Motor neuron (in vitro differentiated cells): ENCODE measurements at regions not wholly inside any gene's neighbourhood (a gene's known extent, or its start where the extent isn't known, plus 50 kb on each side); places are given as distances from the start of the nearest gene placed in this dataset.

ENCODE experiments used
- ATAC-seq, 8 experiments: fragments of 200-7000 bp; cut with Tn5 transposase; replicated peaks in 6 of 8; 2 replicates each; pipeline ENCODE4 v1.8.0; 2021; ENCODE audit warnings: mild to moderate bottlenecking in 8 of 8, moderate library complexity in 8 of 8
- H3K27ac ChIP-seq, 2 donors: fragments of 250-450 bp; sonication (Bioruptor Pico); 2 replicates each; pipeline ENCODE4 v1.9.0; 2021; ENCODE audit warnings: antibody characterized with exemption in 2 of 2, mild to moderate bottlenecking in 2 of 2, moderate library complexity in 1 of 2
- H3K4me1 ChIP-seq, 2 donors: fragments of 250-450 bp; sonication (Bioruptor Pico); replicated peaks in 1 of 2; 2 replicates each; pipeline ENCODE4 v1.6.1; 2021; ENCODE audit warnings: antibody characterized with exemption in 2 of 2, mild to moderate bottlenecking in 2 of 2, moderate library complexity in 1 of 2
- H3K4me3 ChIP-seq, 5 donors: fragments of 250-450 bp; sonication (Bioruptor Pico); 2 replicates each; pipeline ENCODE4 v1.9.0; 2021; ENCODE audit warnings: antibody characterized with exemption in 5 of 5, mild to moderate bottlenecking in 5 of 5, moderate library complexity in 4 of 5
- WGBS, 10 experiments: fragments of 450-650 bp; shearing (Covaris generic); methylation state at CpG; one replicate each; pipeline ENCODE4 v1.0.0; 2022; 5-methylcytosine and 5-hydroxymethylcytosine counted together
- in situ Hi-C, 9 experiments: fragments of 400-800 bp; cut with MboI; loops; one replicate each; pipeline ENCODE4 v1.15.0; 2021; ENCODE audit warnings: low sequenced_read_pairs in 9 of 9, low pct_unique_long_range_greater_than_20kb in 2 of 9; ENCODE audit not compliant: unreplicated experiment in 9 of 9

GRCh38 chr5:3258050-3258449 lies 337.6 kb upstream of the IRX1 start:
- WGBS, 10 experiments = 20 to 88% (median 47%) methylated on average over 1 to 9 of the region's 9 CpGs; no CpG with 5 or more reads in 3 of the 10 experiments
- no peaks in the 10 kb centered on the region for H3K4me1 ChIP-seq
- H3K4me3 ChIP-seq = no peak overlapping the region
- in situ Hi-C loops = no loop called here
- H3K27ac ChIP-seq = no peak overlapping the region
- ATAC-seq = no peak

GRCh38 chr5:3252235-3252634 lies 343.4 kb upstream of the IRX1 start:
- Histone ChIP-seq H3K4me3 (no peak overlapping the region), H3K4me1 (no peaks in the 10 kb centered on the region), H3K27ac (no peak overlapping the region)
- WGBS, 10 experiments = 0 to 88% (median 83%) methylated on average over 1 of the region's 1 CpG; no CpG with 5 or more reads in 7 of the 10 experiments
- ATAC-seq = no peak
- in situ Hi-C loops = no loop called here

- in situ Hi-C loops = no loop called here
- H3K4me3 ChIP-seq = no peak overlapping the region
- H3K27ac ChIP-seq = no peak overlapping the region
- no peak for ATAC-seq
- H3K4me1 ChIP-seq = no peaks in the 10 kb centered on the region
- WGBS, 10 experiments = 13 to 53% (median 22%) methylated on average over 1 to 5 of the region's 5 CpGs; no CpG with 5 or more reads in 4 of the 10 experiments
Observed at GRCh38 chr5:3251784-3252183, 343.8 kb upstream of the IRX1 start.

- ATAC-seq = no peak
- WGBS, 10 experiments = 0 to 100% (median 39%) methylated on average over 1 to 2 of the region's 2 CpGs; no CpG with 5 or more reads in 3 of the 10 experiments
- Histone ChIP-seq H3K27ac (no peak overlapping the region), H3K4me3 (no peak overlapping the region), H3K4me1 (no peaks in the 10 kb centered on the region)
- in situ Hi-C loops = no loop called here
Observed at GRCh38 chr5:3249401-3249800, 346.2 kb upstream of the IRX1 start.

GRCh38 chr5:3237276-3237868 lies 358.3 kb upstream of the IRX1 start:
- Histone ChIP-seq H3K27ac (no peak overlapping the region), H3K4me1 (no peaks in the 10 kb centered on the region), H3K4me3 (no peak overlapping the region)
- in situ Hi-C loops = no loop called here
- ATAC-seq = no peak
- WGBS, 10 experiments = 60 to 100% (median 95%) methylated on average over 1 to 9 of the region's 11 CpGs; no CpG with 5 or more reads in 6 of the 10 experiments

- in situ Hi-C loops = no loop called here
- no peak overlapping the region for H3K4me3 ChIP-seq
- H3K27ac ChIP-seq = no peak overlapping the region
- ATAC-seq = no peak
- 55 to 100% (median 82%) methylated on average over 1 to 8 of the region's 9 CpGs; no CpG with 5 or more reads in 4 of the 10 experiments for WGBS, 10 experiments
- H3K4me1 ChIP-seq = no peaks in the 10 kb centered on the region
Observed at GRCh38 chr5:3234566-3234965, 361.1 kb upstream of the IRX1 start.

GRCh38 chr5:3230941-3231340 lies 364.7 kb upstream of the IRX1 start:
- Histone ChIP-seq H3K27ac (no peak overlapping the region), H3K4me3 (no peak overlapping the region), H3K4me1 (peaks cover 0 to 13% of the 10 kb centered on the region in 2 donors)
- no peak for ATAC-seq
- 25 to 95% (median 60%) methylated on average over 1 to 10 of the region's 10 CpGs; no CpG with 5 or more reads in 3 of the 10 experiments for WGBS, 10 experiments
- in situ Hi-C loops = no loop called here

GRCh38 chr5:3230254-3230653 lies 365.4 kb upstream of the IRX1 start:
- in situ Hi-C loops = no loop called here
- Histone ChIP-seq H3K27ac (no peak overlapping the region), H3K4me1 (peaks cover 0 to 14% of the 10 kb centered on the region in 2 donors), H3K4me3 (no peak overlapping the region)
- no peak for ATAC-seq
- WGBS, 10 experiments = 26 to 100% (median 70%) methylated on average over 1 to 4 of the region's 5 CpGs; no CpG with 5 or more reads in 3 of the 10 experiments

- peak in 5 of 8 experiments; percentile 29 to 61 (median 53) for ATAC-seq
- H3K27ac ChIP-seq = no peak overlapping the region
- H3K4me3 ChIP-seq = no peak overlapping the region
- in situ Hi-C loops = no loop called here
- peaks cover 0 to 14% of the 10 kb centered on the region in 2 donors for H3K4me1 ChIP-seq
- 0 to 90% (median 65%) methylated on average over 3 to 12 of the region's 12 CpGs for WGBS, 10 experiments
Observed at GRCh38 chr5:3226196-3226920, 369.3 kb upstream of the IRX1 start.

GRCh38 chr5:3225201-3225960 lies 370.3 kb upstream of the IRX1 start:
- 14 to 100% (median 64%) methylated on average over 1 to 10 of the region's 22 CpGs for WGBS, 10 experiments

GRCh38 chr5:3222924-3223323 lies 372.7 kb upstream of the IRX1 start:
- ATAC-seq = no peak
- no peak overlapping the region for H3K27ac ChIP-seq
- in situ Hi-C loops = no loop called here
- 57 to 100% (median 83%) methylated on average over 2 to 3 of the region's 5 CpGs; no CpG with 5 or more reads in 7 of the 10 experiments for WGBS, 10 experiments
- no peak overlapping the region for H3K4me3 ChIP-seq
- peaks cover 0 to 14% of the 10 kb centered on the region in 2 donors for H3K4me1 ChIP-seq

More at GRCh38 chr5:3225201-3225960, 370.3 kb upstream of the IRX1 start:
- in situ Hi-C loops = no loop called here
- no peak overlapping the region for H3K4me3 ChIP-seq
- H3K4me1 ChIP-seq = peaks cover 0 to 14% of the 10 kb centered on the region in 2 donors
- H3K27ac ChIP-seq = no peak overlapping the region
- ATAC-seq = no peak

- ATAC-seq = no peak
- 35 to 100% (median 69%) methylated on average over 1 to 5 of the region's 9 CpGs; no CpG with 5 or more reads in 2 of the 10 experiments for WGBS, 10 experiments
- Histone ChIP-seq H3K4me1 (peaks cover 0 to 3% of the 10 kb centered on the region in 2 donors), H3K4me3 (no peak overlapping the region), H3K27ac (no peak overlapping the region)
- in situ Hi-C loops = no loop called here
Observed at GRCh38 chr5:3221432-3221831, 374.2 kb upstream of the IRX1 start.

- H3K4me1 ChIP-seq = no peaks in the 10 kb centered on the region
- ATAC-seq = no peak
- no peak overlapping the region for H3K4me3 ChIP-seq
- WGBS, 10 experiments = 63 to 96% (median 77%) methylated on average over 3 to 12 of the region's 31 CpGs; no CpG with 5 or more reads in 3 of the 10 experiments
- in situ Hi-C loops = no loop called here
- H3K27ac ChIP-seq = no peak overlapping the region
Observed at GRCh38 chr5:3220638-3221288, 374.9 kb upstream of the IRX1 start.
